K562 (cell line): ENCODE measurements at regions not wholly inside any gene's neighbourhood (a gene's known extent, or its start where the extent isn't known, plus 50 kb on each side); places are given as distances from the start of the nearest gene placed in this dataset.
A peak's percentile ranks its signal among the peaks of the same experiment; 100 is the strongest.

ENCODE experiments used
- ARID1B ChIP-seq: fragments of 450-650 bp; IDR thresholded peaks from 2 replicates; pipeline ENCODE4 v1.6.1; 2016; ENCODE audit warnings: antibody characterized with exemption, mild to moderate bottlenecking, inconsistent platforms
- BRD4 ChIP-seq: fragments of 200-600 bp; sonication (generic); IDR thresholded peaks from 2 replicates; pipeline ENCODE4 v1.6.1; 2017; ENCODE audit warnings: inconsistent platforms
- BRF2 ChIP-seq: IDR thresholded peaks from 3 replicates; pipeline ENCODE4 v1.6.1; 2011; ENCODE audit warnings: borderline replicate concordance, mild to moderate bottlenecking; ENCODE audit not compliant: insufficient read length, insufficient read depth
- CREB3L1 ChIP-seq: fragments of 450-650 bp; IDR thresholded peaks from 2 replicates; pipeline ENCODE4 v1.6.1; 2014; ENCODE audit warnings: low read depth, mild to moderate bottlenecking, moderate library complexity, borderline replicate concordance
- DEAF1 ChIP-seq: fragments of 450-650 bp; formaldehyde crosslinking; IDR thresholded peaks from 2 replicates; pipeline ENCODE4 v1.4.0; 2020; ENCODE audit warnings: mild to moderate bottlenecking, moderate library complexity
- GATAD2B ChIP-seq: fragments of 450-650 bp; IDR thresholded peaks from 2 replicates; pipeline ENCODE4 v1.6.1; 2017; ENCODE audit warnings: mild to moderate bottlenecking, borderline replicate concordance
- GMEB1 ChIP-seq: fragments of 250-450 bp; sonication (Bioruptor Pico); IDR thresholded peaks from 2 replicates; pipeline ENCODE4 v1.4.0; 2020; ENCODE audit warnings: mild to moderate bottlenecking
- MXD1 ChIP-seq: fragments of 250-450 bp; sonication (Bioruptor Pico); IDR thresholded peaks from 2 replicates; pipeline ENCODE4 v1.8.0; 2021; ENCODE audit warnings: borderline replicate concordance, mild to moderate bottlenecking, moderate library complexity; ENCODE audit not compliant: poor library complexity, severe bottlenecking
- NEUROD1 ChIP-seq: fragments of 150-350 bp; IDR thresholded peaks from 2 replicates; pipeline ENCODE4 v1.6.1; 2014; ENCODE audit warnings: borderline replicate concordance, low read length, low read depth; ENCODE audit not compliant: partially characterized antibody
- NFE2 ChIP-seq: IDR thresholded peaks from 2 replicates; pipeline ENCODE4 v1.6.1; 2014; ENCODE audit warnings: antibody characterized with exemption, low read depth
- POLR2G ChIP-seq: fragments of 200-400 bp; formaldehyde crosslinking; IDR thresholded peaks from 2 replicates; pipeline ENCODE4 v1.6.1; 2017; ENCODE audit warnings: low read depth, mild to moderate bottlenecking, antibody characterized with exemption, low read length, moderate library complexity
- SMC3 ChIP-seq: conservative IDR thresholded peaks from 2 replicates; pipeline ENCODE4 v1.6.1; 2011; ENCODE audit warnings: low read depth, low read length, improper control_type of control experiment; ENCODE audit not compliant: insufficient read depth
- ZNF146 ChIP-seq: IDR thresholded peaks from one replicate; pipeline ENCODE4 v1.6.1; 2018; ENCODE audit warnings: missing compliant biosample characterization; ENCODE audit not compliant: unreplicated experiment

GRCh38 chr6:18323935-18324705 lies 59.8 kb upstream of the DEK start (continued):
- no peak for TF ChIP-seq MXD1 (CRISPR knock-in tag)
- TF ChIP-seq CREB3L1 = no peak
- TF ChIP-seq ZNF146 (CRISPR knock-in tag) = no peak
- TF ChIP-seq BRF2 = no peak
- no peak for TF ChIP-seq GMEB1
- TF ChIP-seq SMC3 = peak; percentile 51
- no peak for TF ChIP-seq NFE2
- TF ChIP-seq BRD4 = no peak
- peak; percentile 28; the same call in 1 of the 2 replicates for TF ChIP-seq DEAF1 (CRISPR knock-in tag)
- no peak for TF ChIP-seq POLR2G
- TF ChIP-seq NEUROD1 = no peak
- no peak for TF ChIP-seq GATAD2B
- no peak for TF ChIP-seq ARID1B
